ENCODE measurements at regions not wholly inside any gene's neighbourhood (a gene's known extent, or its start where the extent isn't known, plus 50 kb on each side); places are given as distances from the start of the nearest gene placed in this dataset.
A peak's percentile ranks its signal among the peaks of the same experiment; 100 is the strongest.

DNA sequence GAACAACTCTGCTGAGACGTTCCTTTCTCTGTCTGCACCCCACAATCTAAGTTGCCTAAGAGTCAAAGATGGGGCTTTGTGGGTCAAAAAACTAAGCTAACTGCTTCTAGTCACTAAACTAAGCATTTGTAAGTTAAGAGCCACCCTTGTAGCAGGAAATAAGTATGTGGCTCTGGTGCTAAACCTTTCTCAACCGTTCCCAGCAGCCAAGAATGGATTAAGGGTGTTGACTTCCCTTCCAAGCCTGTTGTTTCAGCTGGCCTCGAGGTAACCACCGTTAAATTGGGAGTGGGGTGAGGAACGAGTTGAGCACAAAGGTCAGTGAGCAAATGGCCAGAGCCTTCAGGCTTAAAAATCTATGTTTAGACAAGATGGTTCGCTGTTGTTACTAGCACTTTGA is 169.1 kb downstream of the TRIM33 start:
- H3K18ac ChIP-seq (ENCODE audit: low read depth, low read length): no peak overlapping the region
- no peak overlapping the region for H2AK5ac ChIP-seq (ENCODE audit: low read depth, low read length)
- no peak overlapping the region for H3K4me2 ChIP-seq (ENCODE audit: low read depth, low read length)
- in situ Hi-C loops (cut with MboI; ENCODE audit: low sequenced_read_pairs) (no loop called here), dilution Hi-C loops (cut with HindIII; ENCODE audit: low sequenced_read_pairs, unreplicated experiment) (no loop called here), intact Hi-C loops (cut with micrococcal nuclease) (no loop called here)
- H2AFZ ChIP-seq (replicated peaks; ENCODE audit: low read length, poor library complexity): peak overlapping the region; percentile 36
- CTCF ChIA-PET: no interaction called here
- H2BK5ac ChIP-seq (ENCODE audit: low read depth, low read length, poor library complexity, severe bottlenecking): no peak overlapping the region
- H3K14ac ChIP-seq (replicated peaks; ENCODE audit: low read depth, low read length): no peak overlapping the region
- no peak overlapping the region for H2AK9ac ChIP-seq (replicated peaks; ENCODE audit: low read depth, low read length, poor library complexity)
- H3K9ac ChIP-seq (ENCODE audit: low read depth, low read length): no peak overlapping the region
- no peaks in the 10 kb centered on the region for H3K36me3 ChIP-seq (ENCODE audit: control insufficient read depth, insufficient read depth, low read length)
- no TSS peak for BruUV-seq (replicated peaks)
- no peak overlapping the region for H3K4ac ChIP-seq (ENCODE audit: low read depth, low read length)
- H4K91ac ChIP-seq (ENCODE audit: insufficient read depth, low read depth, low read length): no peak overlapping the region
- WGBS, 2 experiments (ENCODE audit: extremely low coverage in 2 of 2, insufficient read length in 1 of 2): no CpG with 5 or more reads among the region's 6 CpGs
- no peak overlapping the region for H3K27ac ChIP-seq (ENCODE audit: insufficient read depth, low read length)
- no peak overlapping the region for H3K23ac ChIP-seq (ENCODE audit: low read depth, low read length)
- no peak overlapping the region for H4K5ac ChIP-seq (ENCODE audit: low read depth, low read length)
- H3K9me1 ChIP-seq (ENCODE audit: insufficient read depth, low read length): no peaks in the 10 kb centered on the region; the same call in 1 of the 2 replicates
- H3K27me3 ChIP-seq (ENCODE audit: control insufficient read depth, insufficient read depth, low read length): no peaks in the 10 kb centered on the region
- H2BK120ac ChIP-seq (ENCODE audit: low read depth, low read length): no peak overlapping the region
- H3K4me3 ChIP-seq (ENCODE audit: insufficient read depth, low read depth, low read length): no peak overlapping the region
- H4K8ac ChIP-seq (ENCODE audit: low read depth in 2 of 2, low read length in 2 of 2): no peak overlapping the region
- TF ChIP-seq RFX5 (IDR thresholded peaks at IDR 0.05; ENCODE audit: low read depth, low read length) (no peak), BHLHE40 (IDR thresholded peaks at IDR 0.05; ENCODE audit: low read depth, low read length) (no peak), RCOR1 (IDR thresholded peaks at IDR 0.05; ENCODE audit: insufficient replicate concordance, low read length) (no peak), MAZ (IDR thresholded peaks at IDR 0.05; ENCODE audit: borderline replicate concordance, low read depth, low read length) (no peak), CEBPB (IDR thresholded peaks at IDR 0.05; ENCODE audit: low read depth, low read length) (no peak), POLR2A (IDR thresholded peaks at IDR 0.05; ENCODE audit: low read depth, low read length) (no peak), MAFK (IDR thresholded peaks at IDR 0.05; ENCODE audit: low read depth, low read length) (no peak), RAD21 (IDR thresholded peaks at IDR 0.05; ENCODE audit: low read length) (no peak), FOS (IDR thresholded peaks at IDR 0.05; ENCODE audit: low read depth, low read length) (no peak), CHD1 (IDR thresholded peaks at IDR 0.05; ENCODE audit: low read depth, low read length) (no peak), MXI1 (IDR thresholded peaks at IDR 0.05; ENCODE audit: borderline replicate concordance, low read depth, low read length) (no peak), NFE2L2 (IDR thresholded peaks at IDR 0.05; ENCODE audit: low read depth, low read length) (no peak), SMC3 (IDR thresholded peaks at IDR 0.05; ENCODE audit: low read depth, low read length) (no peak)
- TF ChIP-seq, protein P1, sequence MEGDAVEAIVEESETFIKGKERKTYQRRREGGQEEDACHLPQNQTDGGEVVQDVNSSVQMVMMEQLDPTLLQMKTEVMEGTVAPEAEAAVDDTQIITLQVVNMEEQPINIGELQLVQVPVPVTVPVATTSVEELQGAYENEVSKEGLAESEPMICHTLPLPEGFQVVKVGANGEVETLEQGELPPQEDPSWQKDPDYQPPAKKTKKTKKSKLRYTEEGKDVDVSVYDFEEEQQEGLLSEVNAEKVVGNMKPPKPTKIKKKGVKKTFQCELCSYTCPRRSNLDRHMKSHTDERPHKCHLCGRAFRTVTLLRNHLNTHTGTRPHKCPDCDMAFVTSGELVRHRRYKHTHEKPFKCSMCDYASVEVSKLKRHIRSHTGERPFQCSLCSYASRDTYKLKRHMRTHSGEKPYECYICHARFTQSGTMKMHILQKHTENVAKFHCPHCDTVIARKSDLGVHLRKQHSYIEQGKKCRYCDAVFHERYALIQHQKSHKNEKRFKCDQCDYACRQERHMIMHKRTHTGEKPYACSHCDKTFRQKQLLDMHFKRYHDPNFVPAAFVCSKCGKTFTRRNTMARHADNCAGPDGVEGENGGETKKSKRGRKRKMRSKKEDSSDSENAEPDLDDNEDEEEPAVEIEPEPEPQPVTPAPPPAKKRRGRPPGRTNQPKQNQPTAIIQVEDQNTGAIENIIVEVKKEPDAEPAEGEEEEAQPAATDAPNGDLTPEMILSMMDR (conservative IDR thresholded peaks at IDR 0.05; ENCODE audit: low read depth, low read length): no peak
- TF ChIP-seq, protein P2, sequence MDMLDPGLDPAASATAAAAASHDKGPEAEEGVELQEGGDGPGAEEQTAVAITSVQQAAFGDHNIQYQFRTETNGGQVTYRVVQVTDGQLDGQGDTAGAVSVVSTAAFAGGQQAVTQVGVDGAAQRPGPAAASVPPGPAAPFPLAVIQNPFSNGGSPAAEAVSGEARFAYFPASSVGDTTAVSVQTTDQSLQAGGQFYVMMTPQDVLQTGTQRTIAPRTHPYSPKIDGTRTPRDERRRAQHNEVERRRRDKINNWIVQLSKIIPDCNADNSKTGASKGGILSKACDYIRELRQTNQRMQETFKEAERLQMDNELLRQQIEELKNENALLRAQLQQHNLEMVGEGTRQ (IDR thresholded peaks at IDR 0.05; ENCODE audit: low read depth, low read length): no peak
- TF ChIP-seq, protein P3, sequence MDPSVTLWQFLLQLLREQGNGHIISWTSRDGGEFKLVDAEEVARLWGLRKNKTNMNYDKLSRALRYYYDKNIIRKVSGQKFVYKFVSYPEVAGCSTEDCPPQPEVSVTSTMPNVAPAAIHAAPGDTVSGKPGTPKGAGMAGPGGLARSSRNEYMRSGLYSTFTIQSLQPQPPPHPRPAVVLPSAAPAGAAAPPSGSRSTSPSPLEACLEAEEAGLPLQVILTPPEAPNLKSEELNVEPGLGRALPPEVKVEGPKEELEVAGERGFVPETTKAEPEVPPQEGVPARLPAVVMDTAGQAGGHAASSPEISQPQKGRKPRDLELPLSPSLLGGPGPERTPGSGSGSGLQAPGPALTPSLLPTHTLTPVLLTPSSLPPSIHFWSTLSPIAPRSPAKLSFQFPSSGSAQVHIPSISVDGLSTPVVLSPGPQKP (IDR thresholded peaks at IDR 0.05; ENCODE audit: borderline replicate concordance, low read depth, low read length): no peak
- H3K56ac ChIP-seq (ENCODE audit: extremely low read depth, insufficient read depth, low read length): no peak overlapping the region
- no peak for ATAC-seq (ENCODE audit: low read depth)
- no peak overlapping the region for H2BK20ac ChIP-seq (ENCODE audit: low read depth, low read length)
- no peaks in the 10 kb centered on the region for H3K9me3 ChIP-seq (ENCODE audit: control insufficient read depth, insufficient read depth, low read length)
- no peaks in the 10 kb centered on the region for H3K79me1 ChIP-seq (ENCODE audit: low read depth in 1 of 2, low read length in 2 of 2)
- no peaks in the 10 kb centered on the region for H4K20me1 ChIP-seq (ENCODE audit: insufficient read depth, low read length)
- DNase-seq: no peak
- peaks cover 6% of the 10 kb centered on the region; the same call in 1 of the 2 replicates for H3K4me1 ChIP-seq (ENCODE audit: control insufficient read depth, insufficient read depth, low read length)
- H2BK15ac ChIP-seq (ENCODE audit: low read depth, low read length): no peak overlapping the region
- POLR2A ChIA-PET (ENCODE audit: unreplicated experiment): no interaction called here

Data from IMR-90 (cell line).